HCT116 (cell line): ENCODE measurements at regions not wholly inside any gene's neighbourhood (a gene's known extent, or its start where the extent isn't known, plus 50 kb on each side); places are given as distances from the start of the nearest gene placed in this dataset.

ENCODE experiments used
- ATAC-seq: fragments of 200-7000 bp; cut with Tn5 transposase; 2 replicates; pipeline ENCODE4 v1.9.1; 2020; ENCODE audit warnings: mild to moderate bottlenecking, moderate library complexity
- BruUV-seq: library from RNA; stranded (reverse); fragments of 400-500 nt; replicated peaks from 2 replicates; lab custom pipeline; 2021; lab: Mats Ljungman, UMichigan
- CTCF ChIA-PET: fragments of 300-600 bp; sonication (Branson Sonifier 250); formaldehyde crosslinking; loops from one replicate; lab custom pipeline; 2021; ENCODE audit warnings: antibody characterized with exemption; lab: Charles Lee
- POLR2A ChIA-PET: fragments of 300-600, 350-600 bp; sonication (Branson Sonifier 250); formaldehyde crosslinking; loops from one replicate; lab custom pipeline; 2021; ENCODE audit warnings: antibody characterized with exemption; lab: Charles Lee
- RAD21 ChIA-PET, 2 experiments: fragments of 300-600 bp; sonication (Branson Sonifier 250); formaldehyde crosslinking; loops; one replicate each; lab custom pipeline; 2023; ENCODE audit warnings: low total read pairs in 2 of 2; ENCODE audit not compliant: uncharacterized antibody in 2 of 2, unreplicated experiment in 2 of 2, low non-redundant PET in 1 of 2; lab: Charles Lee
- DNase-seq: peaks from one replicate; pipeline ENCODE4 v3.0.0-alpha.2; 2010; ENCODE audit warnings: low read depth, low spot score
- H2AFZ ChIP-seq: fragments of 200-600 bp; shearing (Covaris generic), sonication (generic); 2 replicates; pipeline ENCODE4 v1.6.1; 2017; ENCODE audit warnings: low read depth, mixed run types, mixed read lengths, antibody characterized with exemption, low read length; ENCODE audit not compliant: poor library complexity, severe bottlenecking
- H3K27ac ChIP-seq: 2 replicates; pipeline ENCODE4 v1.5.1; 2012; ENCODE audit warnings: low read depth, low read length
- H3K27me3 ChIP-seq: fragments of 200-600 bp; sonication (generic); 2 replicates; pipeline ENCODE4 v1.6.1; 2016; ENCODE audit warnings: mixed run types, low read length, mixed read lengths; ENCODE audit not compliant: insufficient read depth
- H3K36me3 ChIP-seq, 2 experiments: fragments of 200-500 bp in 1 of 2; fragments of 200-600 bp in 1 of 2; sonication (Bioruptor generic) in 1 of 2; sonication (generic) in 1 of 2; 2 replicates each; pipeline versions ENCODE4 v1.5.1 to v1.6.1; 2014 to 2016; ENCODE audit warnings: low read length in 2 of 2, inconsistent platforms in 1 of 2, mixed read lengths in 1 of 2, mixed run types in 1 of 2; ENCODE audit not compliant: insufficient read depth in 2 of 2, control insufficient read depth in 1 of 2
- H3K4me1 ChIP-seq, 2 experiments: fragments of 200-600 bp in 1 of 2; sonication (generic) in 1 of 2; 2 replicates each; pipeline versions ENCODE4 v1.5.1 to v1.6.1; 2012 to 2017; ENCODE audit warnings: low read length in 2 of 2, inconsistent platforms in 1 of 2, mild to moderate bottlenecking in 1 of 2, mixed read lengths in 1 of 2, mixed run types in 1 of 2, moderate library complexity in 1 of 2; ENCODE audit not compliant: insufficient read depth in 2 of 2, control insufficient read depth in 1 of 2
- H3K4me2 ChIP-seq: fragments of 200-600 bp; sonication (generic); 2 replicates; pipeline ENCODE4 v1.6.1; 2017; ENCODE audit warnings: mixed run types, low read length, mixed read lengths
- H3K4me3 ChIP-seq, 2 experiments: fragments of 200-600 bp in 1 of 2; sonication (generic) in 1 of 2; replicated peaks in 1 of 2; 2 replicates each; pipeline ENCODE4 v1.5.1; 2011 to 2016; ENCODE audit warnings: low read length in 2 of 2, control low read depth in 1 of 2, low read depth in 1 of 2, mild to moderate bottlenecking in 1 of 2, mixed read lengths in 1 of 2, mixed run types in 1 of 2
- H3K79me2 ChIP-seq: fragments of 200-600 bp; sonication (generic); 2 replicates; pipeline ENCODE4 v1.6.1; 2017; ENCODE audit warnings: mild to moderate bottlenecking, mixed run types, low read length, moderate library complexity, mixed read lengths; ENCODE audit not compliant: insufficient read depth
- H3K9ac ChIP-seq: fragments of 200-600 bp; sonication (generic); 2 replicates; pipeline ENCODE4 v1.6.1; 2016; ENCODE audit warnings: low read length, mixed read lengths
- H3K9me2 ChIP-seq: fragments of 200-600 bp; sonication (generic), shearing (Covaris generic); 2 replicates; pipeline ENCODE4 v1.6.1; 2017; ENCODE audit warnings: mixed run types, mild to moderate bottlenecking, moderate library complexity; ENCODE audit not compliant: insufficient read depth
- H3K9me3 ChIP-seq, 2 experiments: fragments of 200-500 bp in 1 of 2; fragments of 200-600 bp in 1 of 2; sonication (Bioruptor generic) in 1 of 2; sonication (generic) in 1 of 2; 2 replicates each; pipeline ENCODE4 v1.6.1; 2014 to 2017; ENCODE audit warnings: low read length in 2 of 2, mixed read lengths in 2 of 2, inconsistent platforms in 1 of 2, low read depth in 1 of 2, mild to moderate bottlenecking in 1 of 2, mixed run types in 1 of 2, moderate library complexity in 1 of 2; ENCODE audit not compliant: control insufficient read depth in 1 of 2, insufficient read depth in 1 of 2
- H4K20me1 ChIP-seq: fragments of 200-600 bp; sonication (generic), shearing (Covaris generic); 2 replicates; pipeline ENCODE4 v1.6.1; 2017; ENCODE audit warnings: mixed run types, mild to moderate bottlenecking, moderate library complexity; ENCODE audit not compliant: insufficient read depth
- ATF3 ChIP-seq: IDR thresholded peaks from 2 replicates; pipeline ENCODE4 v1.6.1; 2012
- CBX3 ChIP-seq: IDR thresholded peaks from 2 replicates; pipeline ENCODE4 v1.6.1; 2012; ENCODE audit warnings: low read depth
- CEBPB ChIP-seq: IDR thresholded peaks from 2 replicates; pipeline ENCODE4 v1.6.1; 2012; ENCODE audit warnings: low read depth
- CTCF ChIP-seq, 3 experiments: fragments of 200-600 bp in 1 of 3; sonication (generic) in 1 of 3; IDR thresholded peaks in 2 of 3; conservative IDR thresholded peaks in 1 of 3; 2 replicates each; pipeline ENCODE4 v1.5.1; 2012 to 2017; ENCODE audit warnings: low read depth in 2 of 3, low read length in 2 of 3, antibody characterized with exemption in 1 of 3, borderline replicate concordance in 1 of 3, control low read depth in 1 of 3, mild to moderate bottlenecking in 1 of 3, mixed read lengths in 1 of 3, mixed run types in 1 of 3, moderate library complexity in 1 of 3; ENCODE audit not compliant: insufficient read depth in 1 of 3
- EGR1 ChIP-seq: IDR thresholded peaks from 2 replicates; pipeline ENCODE4 v1.6.1; 2012; ENCODE audit warnings: low read depth
- ELF1 ChIP-seq: IDR thresholded peaks from 2 replicates; pipeline ENCODE4 v1.6.1; 2012; ENCODE audit warnings: low read depth, borderline replicate concordance
- EZH2 ChIP-seq: fragments of 200-600 bp; sonication (generic); IDR thresholded peaks from 2 replicates; pipeline ENCODE4 v1.6.1; 2017; ENCODE audit warnings: antibody characterized with exemption, mixed run types
- EZH2phosphoT487 ChIP-seq: fragments of 200-600 bp; IDR thresholded peaks from 2 replicates; pipeline ENCODE4 v1.6.1; 2018; ENCODE audit warnings: antibody characterized with exemption, borderline replicate concordance
- FOSL1 ChIP-seq: IDR thresholded peaks from 2 replicates; pipeline ENCODE4 v1.6.1; 2012; ENCODE audit warnings: low read depth
- JUND ChIP-seq: IDR thresholded peaks from 2 replicates; pipeline ENCODE4 v1.6.1; 2012
- POLR2AphosphoS5 ChIP-seq: IDR thresholded peaks from 2 replicates; pipeline ENCODE4 v1.6.1; 2011; ENCODE audit warnings: mild to moderate bottlenecking, low read depth, low read length, moderate library complexity
- REST ChIP-seq: IDR thresholded peaks from 2 replicates; pipeline ENCODE4 v1.6.1; 2012; ENCODE audit warnings: low read depth
- SIN3A ChIP-seq: IDR thresholded peaks from 2 replicates; pipeline ENCODE4 v1.6.1; 2012; ENCODE audit warnings: low read depth
- SRF ChIP-seq: IDR thresholded peaks from 2 replicates; pipeline ENCODE4 v1.6.1; 2012; ENCODE audit warnings: low read depth
- TCF7L2 ChIP-seq: IDR thresholded peaks from 2 replicates; pipeline ENCODE4 v1.7.0; 2011; ENCODE audit warnings: borderline replicate concordance, inconsistent platforms; ENCODE audit not compliant: insufficient read depth, insufficient read length; ENCODE audit errors: extremely low read depth
- YY1 ChIP-seq: IDR thresholded peaks from 2 replicates; pipeline ENCODE4 v1.6.1; 2011; ENCODE audit warnings: low read length, low read depth, moderate library complexity, mild to moderate bottlenecking; ENCODE audit not compliant: insufficient replicate concordance; ENCODE audit errors: extremely low read depth
- ZFX ChIP-seq: fragments of 450-650 bp; IDR thresholded peaks from 2 replicates; pipeline ENCODE4 v1.6.1; 2017
- ZNF274 ChIP-seq: fragments of 200-500 bp; sonication (Bioruptor generic); IDR thresholded peaks from 2 replicates; pipeline ENCODE4 v1.6.1; 2014; ENCODE audit warnings: mild to moderate bottlenecking, low read depth, low read length, inconsistent platforms
- intact Hi-C: fragments of 100-400 bp; cut with micrococcal nuclease; formaldehyde crosslinking; loops from 2 replicates; pipeline ENCODE4 v1.10.0; 2022
- TF ChIP-seq, protein P1 (sequence below): IDR thresholded peaks from 2 replicates; pipeline ENCODE4 v1.6.1; 2011; ENCODE audit warnings: mild to moderate bottlenecking, low read length, moderate library complexity; ENCODE audit not compliant: insufficient replicate concordance; ENCODE audit errors: extremely low read depth

- RAD21 ChIA-PET = no interaction called here
- Histone ChIP-seq H3K36me3 (no peaks in the 10 kb centered on the region), H4K20me1 (no peaks in the 10 kb centered on the region), H3K9ac (no peak overlapping the region), H3K27ac (no peak overlapping the region), H3K4me1 (peaks cover 17 to 24% of the 10 kb centered on the region in 2 experiments), H3K9me2 (no peaks in the 10 kb centered on the region), H2AFZ (no peak overlapping the region), H3K27me3 (no peaks in the 10 kb centered on the region), H3K4me2 (no peak overlapping the region), H3K9me3 (no peaks in the 10 kb centered on the region), H3K79me2 (no peaks in the 10 kb centered on the region), H3K4me3 (no peak overlapping the region)
- intact Hi-C loops = no loop called here
- no peak for ATAC-seq
- POLR2A ChIA-PET = no interaction called here
- no peak for TF ChIP-seq EGR1
- TF ChIP-seq FOSL1 = no peak
- no peak for TF ChIP-seq CEBPB
- no peak for TF ChIP-seq ZNF274
- no peak for TF ChIP-seq ELF1
- no peak for TF ChIP-seq SIN3A
- TF ChIP-seq, protein P1, sequence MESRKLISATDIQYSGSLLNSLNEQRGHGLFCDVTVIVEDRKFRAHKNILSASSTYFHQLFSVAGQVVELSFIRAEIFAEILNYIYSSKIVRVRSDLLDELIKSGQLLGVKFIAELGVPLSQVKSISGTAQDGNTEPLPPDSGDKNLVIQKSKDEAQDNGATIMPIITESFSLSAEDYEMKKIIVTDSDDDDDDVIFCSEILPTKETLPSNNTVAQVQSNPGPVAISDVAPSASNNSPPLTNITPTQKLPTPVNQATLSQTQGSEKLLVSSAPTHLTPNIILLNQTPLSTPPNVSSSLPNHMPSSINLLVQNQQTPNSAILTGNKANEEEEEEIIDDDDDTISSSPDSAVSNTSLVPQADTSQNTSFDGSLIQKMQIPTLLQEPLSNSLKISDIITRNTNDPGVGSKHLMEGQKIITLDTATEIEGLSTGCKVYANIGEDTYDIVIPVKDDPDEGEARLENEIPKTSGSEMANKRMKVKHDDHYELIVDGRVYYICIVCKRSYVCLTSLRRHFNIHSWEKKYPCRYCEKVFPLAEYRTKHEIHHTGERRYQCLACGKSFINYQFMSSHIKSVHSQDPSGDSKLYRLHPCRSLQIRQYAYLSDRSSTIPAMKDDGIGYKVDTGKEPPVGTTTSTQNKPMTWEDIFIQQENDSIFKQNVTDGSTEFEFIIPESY = no peak
- TF ChIP-seq TCF7L2 = no peak
- no peak for TF ChIP-seq ZFX
- no peak for TF ChIP-seq CBX3
- TF ChIP-seq POLR2AphosphoS5 = no peak
- TF ChIP-seq CTCF (IDR thresholded peaks at IDR 0.05 in 2 of 3, conservative IDR thresholded peaks at IDR 0.05 in 1 of 3; ENCODE audit: borderline replicate concordance in 1 of 3, insufficient read depth in 1 of 3, low read depth in 2 of 3, low read length in 2 of 3) = no peak
- no peak for TF ChIP-seq SRF
- TF ChIP-seq EZH2 = no peak
- TF ChIP-seq YY1 = no peak
- no peak for TF ChIP-seq REST
- TF ChIP-seq JUND = no peak
- no peak for TF ChIP-seq ATF3
- no peak for TF ChIP-seq EZH2phosphoT487
- no peak for DNase-seq
- CTCF ChIA-PET = no interaction called here
- BruUV-seq = no TSS peak
These were observed 132.7 kb upstream of the MID1 start for GRCh38 chrX:10753116-10753515.
